ENCODE measurements at regions not wholly inside any gene's neighbourhood (a gene's known extent, or its start where the extent isn't known, plus 50 kb on each side); places are given as distances from the start of the nearest gene placed in this dataset.
A peak's percentile ranks its signal among the peaks of the same experiment; 100 is the strongest.

DNA sequence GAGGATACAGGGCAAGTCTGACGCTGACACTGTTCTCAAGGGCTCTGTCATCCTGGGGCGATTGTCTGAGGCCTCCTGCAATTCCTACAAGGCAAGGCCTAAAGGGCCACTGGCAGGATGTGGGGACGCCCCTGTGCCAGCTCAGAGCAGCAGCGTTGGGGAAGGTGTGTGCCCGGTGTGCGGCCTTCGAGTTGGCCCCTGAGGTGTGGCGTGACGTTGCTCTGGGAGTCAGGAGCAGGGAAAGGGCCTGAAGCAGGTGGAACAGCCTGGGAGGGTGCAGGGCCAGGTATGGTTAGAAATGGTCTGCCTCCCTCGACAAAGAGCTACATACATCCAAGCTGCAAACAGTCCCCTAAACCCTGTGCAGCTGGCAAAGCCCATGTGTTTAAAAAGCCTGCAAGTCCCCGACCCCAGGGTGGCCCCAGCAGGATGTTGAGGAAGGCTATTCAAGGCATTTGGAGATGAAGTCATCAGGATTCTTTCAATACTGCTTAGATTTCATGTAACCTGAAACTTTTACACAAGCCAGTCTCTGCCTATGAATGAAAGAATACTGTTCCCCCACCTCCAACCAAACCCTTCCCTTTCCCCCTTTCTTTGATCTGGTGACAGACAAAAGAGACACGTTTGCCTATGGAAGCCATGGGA lies 142.5 kb upstream of the TNS3 start:
- H3K4me3 Mint-ChIP-seq (ENCODE audit: unreplicated experiment), result no peak overlapping the region
- no peaks in the 10 kb centered on the region for H3K36me3 Mint-ChIP-seq (ENCODE audit: low read depth, unreplicated experiment)
- no peak for DNase-seq (ENCODE audit: low spot score)
- peak overlapping the region; percentile 21 for H3K27ac Mint-ChIP-seq (ENCODE audit: unreplicated experiment)
- H3K9me3 Mint-ChIP-seq (ENCODE audit: unreplicated experiment), result no peaks in the 10 kb centered on the region
- H3K27me3 Mint-ChIP-seq (ENCODE audit: unreplicated experiment), result no peaks in the 10 kb centered on the region
- no peak for TF ChIP-seq CTCF (IDR thresholded peaks at IDR 0.05; ENCODE audit: unreplicated experiment)
- H3K4me1 Mint-ChIP-seq (ENCODE audit: unreplicated experiment), result peaks cover 4% of the 10 kb centered on the region

- Mint-ChIP-seq H3K9me3 (ENCODE audit: unreplicated experiment) (no peaks in the 10 kb centered on the region), H3K4me1 (ENCODE audit: unreplicated experiment) (peaks cover 4% of the 10 kb centered on the region), H3K27ac (ENCODE audit: unreplicated experiment) (no peak overlapping the region), H3K36me3 (ENCODE audit: low read depth, unreplicated experiment) (no peaks in the 10 kb centered on the region), H3K4me3 (ENCODE audit: unreplicated experiment) (no peak overlapping the region), H3K27me3 (ENCODE audit: unreplicated experiment) (no peaks in the 10 kb centered on the region)
- no peak for DNase-seq (ENCODE audit: low spot score)
- no peak for TF ChIP-seq CTCF (IDR thresholded peaks at IDR 0.05; ENCODE audit: unreplicated experiment)
These were observed 140.2 kb upstream of the TNS3 start for GRCh38 chr7:47722126-47722525.

DNA sequence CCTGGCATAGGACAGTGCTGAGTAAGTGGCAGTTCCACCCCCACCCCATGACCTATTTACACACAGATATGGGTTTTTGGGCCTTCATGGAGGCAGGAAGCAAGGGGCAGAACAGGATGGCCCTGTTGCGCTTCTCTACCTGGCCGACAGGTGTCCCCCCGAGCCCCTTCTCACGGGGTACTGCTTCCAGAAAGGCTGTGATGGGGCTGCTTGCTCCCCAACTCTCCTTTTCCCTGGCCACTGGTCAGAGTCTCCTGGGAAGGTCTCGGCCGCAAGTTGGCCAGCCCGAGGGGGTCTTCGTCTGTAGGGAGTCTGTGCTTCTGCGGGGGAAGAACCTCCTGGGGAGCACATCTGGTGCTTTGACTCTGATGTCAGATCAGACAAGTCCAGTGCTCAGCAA lies 139.8 kb upstream of the TNS3 start:
- H3K27ac Mint-ChIP-seq (ENCODE audit: unreplicated experiment), result no peak overlapping the region

DNA sequence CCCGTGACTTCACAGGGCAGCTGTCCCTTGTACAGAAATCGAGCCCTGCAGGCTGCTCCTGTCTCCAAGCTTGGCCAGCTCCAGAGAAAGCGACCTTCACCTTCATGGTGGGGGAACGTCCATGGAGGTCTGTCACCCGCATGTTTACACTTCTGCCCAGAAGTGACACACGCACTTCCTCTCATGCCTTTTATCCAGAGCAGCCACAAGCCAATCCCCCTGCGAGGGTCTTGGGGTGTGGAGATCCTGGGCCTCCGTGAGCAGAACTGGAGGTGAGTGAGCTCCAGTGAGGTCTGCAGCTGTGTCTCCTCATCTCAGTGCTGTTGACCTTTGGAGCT lies 139.0 kb upstream of the TNS3 start:
- Mint-ChIP-seq H3K27me3 (ENCODE audit: unreplicated experiment) (no peaks in the 10 kb centered on the region), H3K4me3 (ENCODE audit: unreplicated experiment) (no peak overlapping the region), H3K4me1 (ENCODE audit: unreplicated experiment) (peaks cover 4% of the 10 kb centered on the region), H3K36me3 (ENCODE audit: low read depth, unreplicated experiment) (no peaks in the 10 kb centered on the region), H3K9me3 (ENCODE audit: unreplicated experiment) (no peaks in the 10 kb centered on the region), H3K27ac (ENCODE audit: unreplicated experiment) (no peak overlapping the region)
- DNase-seq (ENCODE audit: low spot score), result no peak
- TF ChIP-seq CTCF (IDR thresholded peaks at IDR 0.05; ENCODE audit: unreplicated experiment), result no peak

More for the DNA sequence above, 139.8 kb upstream of the TNS3 start:
- no peaks in the 10 kb centered on the region for H3K9me3 Mint-ChIP-seq (ENCODE audit: unreplicated experiment)
- TF ChIP-seq CTCF (IDR thresholded peaks at IDR 0.05; ENCODE audit: unreplicated experiment), result no peak
- no peak overlapping the region for H3K4me3 Mint-ChIP-seq (ENCODE audit: unreplicated experiment)
- H3K27me3 Mint-ChIP-seq (ENCODE audit: unreplicated experiment), result no peaks in the 10 kb centered on the region
- DNase-seq (ENCODE audit: low spot score), result no peak
- peaks cover 4% of the 10 kb centered on the region for H3K4me1 Mint-ChIP-seq (ENCODE audit: unreplicated experiment)
- no peaks in the 10 kb centered on the region for H3K36me3 Mint-ChIP-seq (ENCODE audit: low read depth, unreplicated experiment)

GRCh38 chr7:47720141-47720906 lies 138.4 kb upstream of the TNS3 start:
- Mint-ChIP-seq H3K27ac (ENCODE audit: unreplicated experiment) (no peak overlapping the region), H3K9me3 (ENCODE audit: unreplicated experiment) (no peaks in the 10 kb centered on the region), H3K27me3 (ENCODE audit: unreplicated experiment) (no peaks in the 10 kb centered on the region), H3K4me1 (ENCODE audit: unreplicated experiment) (peaks cover 4% of the 10 kb centered on the region), H3K4me3 (ENCODE audit: unreplicated experiment) (no peak overlapping the region), H3K36me3 (ENCODE audit: low read depth, unreplicated experiment) (no peaks in the 10 kb centered on the region)
- no peak for DNase-seq (ENCODE audit: low spot score)
- no peak for TF ChIP-seq CTCF (IDR thresholded peaks at IDR 0.05; ENCODE audit: unreplicated experiment)

Data from endothelial cell (in vitro differentiated cells).